MCF 10A (cell line): ENCODE measurements at regions not wholly inside any gene's neighbourhood (a gene's known extent, or its start where the extent isn't known, plus 50 kb on each side); places are given as distances from the start of the nearest gene placed in this dataset.

ENCODE experiments used
- BruUV-seq: library from RNA; stranded (reverse); fragments of 400-500 nt; replicated peaks from 2 replicates; lab custom pipeline; 2021; lab: Mats Ljungman, UMichigan
- CTCF ChIA-PET: fragments of 300-600 bp; sonication (Branson Sonifier 250); formaldehyde crosslinking; extraction: SDS; loops from one replicate; lab custom pipeline; 2021; ENCODE audit warnings: antibody characterized with exemption, inconsistent platforms; lab: Yijun Ruan, JAX
- POLR2A ChIA-PET: fragments of 300-600, 350-650 bp; sonication (Branson Sonifier 250); formaldehyde crosslinking; extraction: SDS; loops from one replicate; lab custom pipeline; 2020; ENCODE audit warnings: antibody characterized with exemption, inconsistent platforms; lab: Yijun Ruan, JAX
- DNase-seq: peaks from one replicate; pipeline ENCODE4 v3.0.0-alpha.2; 2018; ENCODE audit not compliant: unreplicated experiment
- H3K27ac Mint-ChIP-seq: one replicate; pipeline ENCODE4 v1.8.0; 2022; ENCODE audit warnings: mild to moderate bottlenecking, low read depth, mixed read lengths; ENCODE audit not compliant: unreplicated experiment
- H3K27me3 Mint-ChIP-seq: one replicate; pipeline ENCODE4 v1.8.0; 2022; ENCODE audit warnings: mixed read lengths; ENCODE audit not compliant: insufficient read depth, unreplicated experiment
- H3K36me3 Mint-ChIP-seq: one replicate; pipeline ENCODE4 v1.8.0; 2022; ENCODE audit warnings: mild to moderate bottlenecking, moderate library complexity, mixed read lengths; ENCODE audit not compliant: insufficient read depth, unreplicated experiment
- H3K4me1 Mint-ChIP-seq: one replicate; pipeline ENCODE4 v1.8.0; 2022; ENCODE audit warnings: mixed read lengths; ENCODE audit not compliant: insufficient read depth, unreplicated experiment
- H3K4me3 Mint-ChIP-seq: one replicate; pipeline ENCODE4 v1.8.0; 2022; ENCODE audit warnings: mild to moderate bottlenecking, moderate library complexity, mixed read lengths; ENCODE audit not compliant: unreplicated experiment
- H3K9me3 Mint-ChIP-seq: one replicate; pipeline ENCODE4 v1.8.0; 2022; ENCODE audit warnings: mixed read lengths; ENCODE audit not compliant: unreplicated experiment
- CTCF ChIP-seq: fragments of 200-600 bp; IDR thresholded peaks from one replicate; pipeline ENCODE4 v1.8.0; 2022; ENCODE audit warnings: antibody characterized with exemption, mild to moderate bottlenecking; ENCODE audit not compliant: unreplicated experiment
- intact Hi-C: fragments of 100-400 bp; cut with micrococcal nuclease; formaldehyde crosslinking; loops from 2 replicates; pipeline ENCODE4 v1.14.1; 2022

- intact Hi-C loops = no loop called here
- Mint-ChIP-seq H3K27ac (no peak overlapping the region), H3K36me3 (peaks cover 5% of the 10 kb centered on the region), H3K9me3 (no peaks in the 10 kb centered on the region), H3K4me1 (peaks cover 19% of the 10 kb centered on the region), H3K4me3 (no peak overlapping the region), H3K27me3 (no peaks in the 10 kb centered on the region)
- POLR2A ChIA-PET = interaction anchor here (1.0 kb wide), 1 partner anchor 12 kb away, joined by 3 read pairs; no protein-coding TSS in a partner anchor
- no TSS peak for BruUV-seq
- DNase-seq = no peak
- no peak for TF ChIP-seq CTCF
- CTCF ChIA-PET = no interaction called here
These were observed 212.2 kb downstream of the DUSP6 start for GRCh38 chr12:89140141-89140540.

- no peak for DNase-seq
- H3K4me3 Mint-ChIP-seq = no peak overlapping the region
- H3K27ac Mint-ChIP-seq = no peak overlapping the region
- no TSS peak for BruUV-seq
- peaks cover 5% of the 10 kb centered on the region for H3K36me3 Mint-ChIP-seq
- no peak for TF ChIP-seq CTCF
- no peaks in the 10 kb centered on the region for H3K27me3 Mint-ChIP-seq
- peaks cover 19% of the 10 kb centered on the region for H3K4me1 Mint-ChIP-seq
- CTCF ChIA-PET = no interaction called here
- POLR2A ChIA-PET = no interaction called here
- no peaks in the 10 kb centered on the region for H3K9me3 Mint-ChIP-seq
- intact Hi-C loops = no loop called here
These were observed 212.9 kb downstream of the DUSP6 start for GRCh38 chr12:89139390-89139789.

GRCh38 chr12:89138048-89138852 is 214.1 kb downstream of the DUSP6 start:
- no peak for DNase-seq
- H3K36me3 Mint-ChIP-seq = peaks cover 5% of the 10 kb centered on the region
- BruUV-seq = no TSS peak
- H3K4me1 Mint-ChIP-seq = peaks cover 19% of the 10 kb centered on the region
- TF ChIP-seq CTCF = no peak
- intact Hi-C loops = no loop called here
- ChIA-PET CTCF (interaction anchor here (1.0 kb wide), 1 partner anchor 1771 kb away, joined by 3 read pairs; no protein-coding TSS in a partner anchor), POLR2A (interaction anchor here (0.6 to 1.3 kb wide), 2 partner anchors 24 to 62 kb away, joined by 4 to 6 read pairs; no protein-coding TSS in a partner anchor)
- H3K27ac Mint-ChIP-seq = no peak overlapping the region
- no peaks in the 10 kb centered on the region for H3K9me3 Mint-ChIP-seq
- no peak overlapping the region for H3K4me3 Mint-ChIP-seq
- H3K27me3 Mint-ChIP-seq = no peaks in the 10 kb centered on the region

- peak overlapping the region; percentile 58 for H3K27ac Mint-ChIP-seq
These were observed 216.2 kb downstream of the DUSP6 start for GRCh38 chr12:89135976-89136634.

More at GRCh38 chr12:89135976-89136634, 216.2 kb downstream of the DUSP6 start:
- POLR2A ChIA-PET = interaction anchor here (0.6 to 1.6 kb wide), 7 partner anchors 17 to 321 kb away, joined by 3 to 9 read pairs (median 3); partner anchors contain the start of gene DUSP6
- H3K4me1 Mint-ChIP-seq = peaks cover 19% of the 10 kb centered on the region
- intact Hi-C loops = no loop called here
- DNase-seq = peak; percentile 76
- H3K36me3 Mint-ChIP-seq = no peaks in the 10 kb centered on the region
- no peak for TF ChIP-seq CTCF
- H3K27me3 Mint-ChIP-seq = no peaks in the 10 kb centered on the region
- no peaks in the 10 kb centered on the region for H3K9me3 Mint-ChIP-seq
- no peak overlapping the region for H3K4me3 Mint-ChIP-seq
- BruUV-seq = no TSS peak
- CTCF ChIA-PET = interaction anchor here (1.2 kb wide), 1 partner anchor 82 kb away, joined by 3 read pairs; no protein-coding TSS in a partner anchor
